ENCODE measurements at regions not wholly inside any gene's neighbourhood (a gene's known extent, or its start where the extent isn't known, plus 50 kb on each side); places are given as distances from the start of the nearest gene placed in this dataset.
A peak's percentile ranks its signal among the peaks of the same experiment; 100 is the strongest.
"Not testable (repeated sequence)": the region's sequence is repeated elsewhere in the genome, so short reads cannot be mapped to it uniquely, and the experiment has no call there.

DNA sequence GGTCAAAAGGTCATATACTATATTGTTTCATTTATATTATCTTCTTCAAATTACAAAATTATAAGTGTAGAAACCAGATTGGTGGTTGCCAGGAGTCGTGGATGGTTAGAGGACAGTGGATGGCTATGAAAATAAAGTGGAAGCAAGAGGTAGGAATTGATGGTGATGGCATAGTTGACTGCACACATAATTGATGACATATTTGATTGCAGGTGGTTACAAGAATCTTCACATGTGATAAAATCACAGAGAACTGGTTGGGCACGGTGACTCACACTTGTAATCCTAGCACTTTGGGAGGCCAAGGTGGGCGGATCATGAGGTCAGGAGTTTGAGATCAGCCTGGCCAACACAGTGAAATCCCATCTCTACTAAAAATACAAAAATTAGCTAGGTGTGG is 723.6 kb downstream of the RFPL4B start:
- not testable (repeated sequence) for H3K27me3 ChIP-seq (ENCODE audit: control insufficient read depth in 1 of 2, insufficient read depth in 1 of 2, low read length in 2 of 2); H3K36me3 ChIP-seq (ENCODE audit: control insufficient read depth in 1 of 2, insufficient read depth in 2 of 2, low read depth in 1 of 2, low read length in 2 of 2); H4K91ac ChIP-seq (ENCODE audit: low read length); H3K27ac ChIP-seq (ENCODE audit: low read length, poor library complexity, severe bottlenecking); H3K79me1 ChIP-seq (replicated peaks; ENCODE audit: low read length, poor library complexity, severe bottlenecking); H3K9me3 ChIP-seq (ENCODE audit: control insufficient read depth, low read length); H2BK15ac ChIP-seq (ENCODE audit: low read depth, poor library complexity, severe bottlenecking); H2AK5ac ChIP-seq (ENCODE audit: low read length, severe bottlenecking); H2BK5ac ChIP-seq (ENCODE audit: low read depth, low read length, poor library complexity, severe bottlenecking); H3K9ac ChIP-seq (ENCODE audit: low read length); H3K4me1 ChIP-seq (ENCODE audit: control insufficient read depth, insufficient read depth, low read depth, low read length); H3K23ac ChIP-seq (ENCODE audit: low read length in 2 of 2); H3K4me3 ChIP-seq (ENCODE audit: insufficient read depth in 1 of 2, low read depth in 1 of 2, low read length in 2 of 2); H2AFZ ChIP-seq (ENCODE audit: low read depth, low read length); H3K18ac ChIP-seq (ENCODE audit: low read depth in 1 of 2, low read length in 2 of 2); H3K14ac ChIP-seq (ENCODE audit: low read length in 2 of 2); H2BK120ac ChIP-seq (ENCODE audit: low read depth, low read length); DNase-seq; H2BK12ac ChIP-seq (ENCODE audit: low read length in 2 of 2); H3K4me2 ChIP-seq (ENCODE audit: low read length, poor library complexity, severe bottlenecking); H4K8ac ChIP-seq (ENCODE audit: low read length); H3K4ac ChIP-seq (ENCODE audit: low read depth in 1 of 2, low read length in 2 of 2)
- 90% methylated on average over 2 of the region's 3 CpGs for WGBS

DNA sequence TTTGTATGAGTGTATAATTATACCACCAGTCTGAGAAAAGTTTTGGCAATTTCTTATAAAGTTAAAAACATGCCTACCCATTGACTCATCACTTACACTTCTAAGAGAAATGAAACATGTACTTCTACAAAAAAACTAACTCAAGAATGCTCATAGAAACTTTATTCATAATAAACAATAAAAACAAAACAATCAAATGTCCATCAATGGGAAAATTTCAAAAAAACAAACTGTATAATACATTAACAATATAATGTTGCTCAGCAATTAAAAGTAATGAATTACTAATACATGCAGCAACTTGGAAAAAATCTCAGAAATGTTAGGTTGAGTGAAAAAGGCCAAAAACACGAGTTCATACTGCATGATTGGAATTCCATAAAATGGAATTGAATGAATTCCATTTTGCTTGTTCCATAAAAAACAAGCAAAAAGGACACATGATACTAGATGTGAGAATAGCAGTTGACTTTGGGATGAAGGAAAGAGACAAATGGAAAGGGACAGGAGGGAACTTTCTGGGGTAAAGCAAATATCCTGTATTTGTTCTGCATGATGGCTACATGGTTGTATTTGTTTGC is 726.6 kb downstream of the RFPL4B start:
- Histone ChIP-seq H3K4me3 (ENCODE audit: insufficient read depth in 1 of 2, low read depth in 1 of 2, low read length in 2 of 2) (no peak overlapping the region), H2AFZ (ENCODE audit: low read depth, low read length) (no peak overlapping the region), H3K36me3 (ENCODE audit: control insufficient read depth in 1 of 2, insufficient read depth in 2 of 2, low read depth in 1 of 2, low read length in 2 of 2) (no peaks in the 10 kb centered on the region), H3K4me2 (ENCODE audit: low read length, poor library complexity, severe bottlenecking) (no peak overlapping the region), H4K8ac (ENCODE audit: low read length) (no peak overlapping the region), H3K23ac (ENCODE audit: low read length in 2 of 2) (no peak overlapping the region), H2AK5ac (ENCODE audit: low read length, severe bottlenecking) (no peak overlapping the region), H3K27ac (ENCODE audit: low read length, poor library complexity, severe bottlenecking) (peak overlapping the region; percentile 76), H2BK120ac (ENCODE audit: low read depth, low read length) (no peak overlapping the region), H3K79me1 (replicated peaks; ENCODE audit: low read length, poor library complexity, severe bottlenecking) (no peaks in the 10 kb centered on the region), H3K18ac (ENCODE audit: low read depth in 1 of 2, low read length in 2 of 2) (no peak overlapping the region), H4K91ac (ENCODE audit: low read length) (no peak overlapping the region), H2BK12ac (ENCODE audit: low read length in 2 of 2) (no peak overlapping the region), H3K14ac (ENCODE audit: low read length in 2 of 2) (no peak overlapping the region), H2BK15ac (ENCODE audit: low read depth, poor library complexity, severe bottlenecking) (no peak overlapping the region), H3K4me1 (ENCODE audit: control insufficient read depth, insufficient read depth, low read depth, low read length) (no peaks in the 10 kb centered on the region), H2BK5ac (ENCODE audit: low read depth, low read length, poor library complexity, severe bottlenecking) (no peak overlapping the region), H3K9me3 (ENCODE audit: control insufficient read depth, low read length) (no peaks in the 10 kb centered on the region), H3K9ac (ENCODE audit: low read length) (no peak overlapping the region), H3K4ac (ENCODE audit: low read depth in 1 of 2, low read length in 2 of 2) (no peak overlapping the region), H3K27me3 (ENCODE audit: control insufficient read depth in 1 of 2, insufficient read depth in 1 of 2, low read length in 2 of 2) (no peaks in the 10 kb centered on the region)
- DNase-seq, result no peak
- 0% methylated on average over 1 of the region's 1 CpG for WGBS

DNA sequence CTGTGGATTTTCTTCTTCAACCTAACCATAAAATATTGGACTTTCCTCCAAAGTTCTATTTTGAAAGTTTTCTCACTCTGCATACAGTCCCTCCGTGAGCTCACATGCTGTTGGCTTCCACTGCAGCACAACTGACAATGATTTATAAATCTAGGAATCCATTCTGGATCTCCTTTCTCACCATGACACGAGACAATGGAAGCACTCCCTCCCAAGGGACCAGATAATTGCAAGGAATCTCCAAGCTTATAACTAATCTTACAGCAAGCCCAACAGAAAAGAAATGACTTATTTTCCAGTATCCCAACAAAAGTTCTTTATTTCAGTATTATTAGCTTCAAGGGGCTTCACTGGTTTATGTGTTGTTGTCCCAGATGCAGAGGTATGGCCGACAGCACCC is 729.0 kb downstream of the RFPL4B start:
- no peak overlapping the region for H3K9ac ChIP-seq (ENCODE audit: low read length)
- no peak overlapping the region for H2AK5ac ChIP-seq (ENCODE audit: low read length, severe bottlenecking)
- no peak overlapping the region for H2BK5ac ChIP-seq (ENCODE audit: low read depth, low read length, poor library complexity, severe bottlenecking)
- DNase-seq, result no peak
- WGBS, result 82% methylated on average over 3 of the region's 3 CpGs
- no peak overlapping the region for H2BK15ac ChIP-seq (ENCODE audit: low read depth, poor library complexity, severe bottlenecking)
- H3K18ac ChIP-seq (ENCODE audit: low read depth in 1 of 2, low read length in 2 of 2), result no peak overlapping the region
- H3K27me3 ChIP-seq (ENCODE audit: control insufficient read depth in 1 of 2, insufficient read depth in 1 of 2, low read length in 2 of 2), result no peaks in the 10 kb centered on the region
- H2BK12ac ChIP-seq (ENCODE audit: low read length in 2 of 2), result no peak overlapping the region
- H3K27ac ChIP-seq (ENCODE audit: low read length, poor library complexity, severe bottlenecking), result no peak overlapping the region
- H3K4ac ChIP-seq (ENCODE audit: low read depth in 1 of 2, low read length in 2 of 2), result no peak overlapping the region
- H3K9me3 ChIP-seq (ENCODE audit: control insufficient read depth, low read length), result no peaks in the 10 kb centered on the region
- H3K36me3 ChIP-seq (ENCODE audit: control insufficient read depth in 1 of 2, insufficient read depth in 2 of 2, low read depth in 1 of 2, low read length in 2 of 2), result no peaks in the 10 kb centered on the region
- no peak overlapping the region for H4K8ac ChIP-seq (ENCODE audit: low read length)
- H3K4me2 ChIP-seq (ENCODE audit: low read length, poor library complexity, severe bottlenecking), result no peak overlapping the region
- H3K4me3 ChIP-seq (ENCODE audit: insufficient read depth in 1 of 2, low read depth in 1 of 2, low read length in 2 of 2), result no peak overlapping the region
- no peak overlapping the region for H4K91ac ChIP-seq (ENCODE audit: low read length)
- no peak overlapping the region for H2BK120ac ChIP-seq (ENCODE audit: low read depth, low read length)
- no peaks in the 10 kb centered on the region for H3K79me1 ChIP-seq (replicated peaks; ENCODE audit: low read length, poor library complexity, severe bottlenecking)
- no peaks in the 10 kb centered on the region for H3K4me1 ChIP-seq (ENCODE audit: control insufficient read depth, insufficient read depth, low read depth, low read length)
- H3K23ac ChIP-seq (ENCODE audit: low read length in 2 of 2), result no peak overlapping the region
- H2AFZ ChIP-seq (ENCODE audit: low read depth, low read length), result no peak overlapping the region
- H3K14ac ChIP-seq (ENCODE audit: low read length in 2 of 2), result no peak overlapping the region

DNA sequence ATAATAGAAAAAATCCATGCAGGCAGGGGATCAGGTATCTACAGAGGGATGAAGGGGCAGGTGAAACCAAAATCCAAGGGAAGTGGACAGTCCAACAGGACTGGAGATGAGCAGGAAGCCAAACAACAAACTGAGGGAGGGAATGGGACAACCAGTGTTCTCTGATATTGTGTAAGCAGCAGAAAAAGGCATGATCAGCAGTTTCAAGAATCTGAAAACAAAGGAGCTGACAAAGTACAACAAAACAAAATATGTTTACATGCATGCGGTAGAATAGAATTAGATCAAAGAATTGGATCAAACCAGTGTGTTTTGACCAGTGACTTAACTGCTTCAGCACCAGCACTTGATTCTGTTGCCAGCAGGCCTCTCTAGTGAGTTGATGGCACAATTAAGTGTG is 729.7 kb downstream of the RFPL4B start:
- no peak overlapping the region for H2BK120ac ChIP-seq (ENCODE audit: low read depth, low read length)
- DNase-seq, result no peak
- H2BK15ac ChIP-seq (ENCODE audit: low read depth, poor library complexity, severe bottlenecking), result no peak overlapping the region
- H3K4me3 ChIP-seq (ENCODE audit: insufficient read depth in 1 of 2, low read depth in 1 of 2, low read length in 2 of 2), result no peak overlapping the region
- no peak overlapping the region for H3K14ac ChIP-seq (ENCODE audit: low read length in 2 of 2)
- H3K27ac ChIP-seq (ENCODE audit: low read length, poor library complexity, severe bottlenecking), result no peak overlapping the region
- H3K4me1 ChIP-seq (ENCODE audit: control insufficient read depth, insufficient read depth, low read depth, low read length), result no peaks in the 10 kb centered on the region
- no peak overlapping the region for H2BK12ac ChIP-seq (ENCODE audit: low read length in 2 of 2)
- no peak overlapping the region for H3K18ac ChIP-seq (ENCODE audit: low read depth in 1 of 2, low read length in 2 of 2)
- no peak overlapping the region for H4K8ac ChIP-seq (ENCODE audit: low read length)
- no peaks in the 10 kb centered on the region for H3K36me3 ChIP-seq (ENCODE audit: control insufficient read depth in 1 of 2, insufficient read depth in 2 of 2, low read depth in 1 of 2, low read length in 2 of 2)
- no peaks in the 10 kb centered on the region for H3K79me1 ChIP-seq (replicated peaks; ENCODE audit: low read length, poor library complexity, severe bottlenecking)
- H3K4me2 ChIP-seq (ENCODE audit: low read length, poor library complexity, severe bottlenecking), result no peak overlapping the region
- H2AFZ ChIP-seq (ENCODE audit: low read depth, low read length), result no peak overlapping the region
- no peaks in the 10 kb centered on the region for H3K27me3 ChIP-seq (ENCODE audit: control insufficient read depth in 1 of 2, insufficient read depth in 1 of 2, low read length in 2 of 2)
- no peak overlapping the region for H3K9ac ChIP-seq (ENCODE audit: low read length)
- WGBS, result 92% methylated on average over 1 of the region's 1 CpG
- no peaks in the 10 kb centered on the region for H3K9me3 ChIP-seq (ENCODE audit: control insufficient read depth, low read length)
- H2BK5ac ChIP-seq (ENCODE audit: low read depth, low read length, poor library complexity, severe bottlenecking), result no peak overlapping the region
- no peak overlapping the region for H3K4ac ChIP-seq (ENCODE audit: low read depth in 1 of 2, low read length in 2 of 2)
- H3K23ac ChIP-seq (ENCODE audit: low read length in 2 of 2), result no peak overlapping the region
- no peak overlapping the region for H4K91ac ChIP-seq (ENCODE audit: low read length)
- H2AK5ac ChIP-seq (ENCODE audit: low read length, severe bottlenecking), result no peak overlapping the region

All from mesenchymal stem cell (in vitro differentiated cells and primary cell).